HL-60 (cell line): ENCODE measurements at regions not wholly inside any gene's neighbourhood (a gene's known extent, or its start where the extent isn't known, plus 50 kb on each side); places are given as distances from the start of the nearest gene placed in this dataset.

Experiments used
- DNase-seq, 2 experiments: peaks; one replicate each; pipeline ENCODE4 v3.0.0-alpha.2; 2010 to 2020; ENCODE audit warnings: low read depth in 1 of 2, low spot score in 1 of 2
- H3K27ac ChIP-seq: fragments of 250-450 bp; sonication (Bioruptor Pico); replicated peaks from 2 replicates; pipeline ENCODE4 v1.5.1; 2020; ENCODE audit warnings: mild to moderate bottlenecking, moderate library complexity
- H3K27me3 ChIP-seq: fragments of 250-450 bp; sonication (Bioruptor Pico); 2 replicates; pipeline ENCODE4 v1.5.1; 2021; ENCODE audit warnings: mild to moderate bottlenecking, moderate library complexity; ENCODE audit not compliant: insufficient read depth, poor library complexity, severe bottlenecking
- H3K4me3 ChIP-seq: replicated peaks from 2 replicates; pipeline ENCODE4 v1.5.1; 2011; ENCODE audit warnings: mild to moderate bottlenecking, control low read depth, low read length; ENCODE audit not compliant: insufficient read depth
- CTCF ChIP-seq: IDR thresholded peaks from one replicate; pipeline ENCODE4 v1.5.1; 2011; ENCODE audit warnings: low read length, control low read depth, inconsistent platforms; ENCODE audit not compliant: insufficient read depth
- GABPA ChIP-seq: IDR thresholded peaks from 2 replicates; pipeline ENCODE4 v1.6.1; 2012; ENCODE audit warnings: low read depth
- POLR2AphosphoS5 ChIP-seq: IDR thresholded peaks from 2 replicates; pipeline ENCODE4 v1.6.1; 2012; ENCODE audit warnings: low read depth
- SPI1 ChIP-seq: IDR thresholded peaks from 2 replicates; pipeline ENCODE4 v1.6.1; 2012; ENCODE audit warnings: low read depth, mild to moderate bottlenecking, borderline replicate concordance
- TF ChIP-seq, protein P1 (sequence below): IDR thresholded peaks from 2 replicates; pipeline ENCODE4 v1.6.1; 2012; ENCODE audit warnings: low read depth; ENCODE audit not compliant: insufficient replicate concordance

GRCh38 chr2:123816928-123817327 is 208.2 kb upstream of the CNTNAP5 start:
- H3K4me3 ChIP-seq, result no peak overlapping the region
- no peak for DNase-seq
- TF ChIP-seq POLR2AphosphoS5 (no peak), GABPA (no peak), SPI1 (no peak), CTCF (no peak)
- TF ChIP-seq, protein P1, sequence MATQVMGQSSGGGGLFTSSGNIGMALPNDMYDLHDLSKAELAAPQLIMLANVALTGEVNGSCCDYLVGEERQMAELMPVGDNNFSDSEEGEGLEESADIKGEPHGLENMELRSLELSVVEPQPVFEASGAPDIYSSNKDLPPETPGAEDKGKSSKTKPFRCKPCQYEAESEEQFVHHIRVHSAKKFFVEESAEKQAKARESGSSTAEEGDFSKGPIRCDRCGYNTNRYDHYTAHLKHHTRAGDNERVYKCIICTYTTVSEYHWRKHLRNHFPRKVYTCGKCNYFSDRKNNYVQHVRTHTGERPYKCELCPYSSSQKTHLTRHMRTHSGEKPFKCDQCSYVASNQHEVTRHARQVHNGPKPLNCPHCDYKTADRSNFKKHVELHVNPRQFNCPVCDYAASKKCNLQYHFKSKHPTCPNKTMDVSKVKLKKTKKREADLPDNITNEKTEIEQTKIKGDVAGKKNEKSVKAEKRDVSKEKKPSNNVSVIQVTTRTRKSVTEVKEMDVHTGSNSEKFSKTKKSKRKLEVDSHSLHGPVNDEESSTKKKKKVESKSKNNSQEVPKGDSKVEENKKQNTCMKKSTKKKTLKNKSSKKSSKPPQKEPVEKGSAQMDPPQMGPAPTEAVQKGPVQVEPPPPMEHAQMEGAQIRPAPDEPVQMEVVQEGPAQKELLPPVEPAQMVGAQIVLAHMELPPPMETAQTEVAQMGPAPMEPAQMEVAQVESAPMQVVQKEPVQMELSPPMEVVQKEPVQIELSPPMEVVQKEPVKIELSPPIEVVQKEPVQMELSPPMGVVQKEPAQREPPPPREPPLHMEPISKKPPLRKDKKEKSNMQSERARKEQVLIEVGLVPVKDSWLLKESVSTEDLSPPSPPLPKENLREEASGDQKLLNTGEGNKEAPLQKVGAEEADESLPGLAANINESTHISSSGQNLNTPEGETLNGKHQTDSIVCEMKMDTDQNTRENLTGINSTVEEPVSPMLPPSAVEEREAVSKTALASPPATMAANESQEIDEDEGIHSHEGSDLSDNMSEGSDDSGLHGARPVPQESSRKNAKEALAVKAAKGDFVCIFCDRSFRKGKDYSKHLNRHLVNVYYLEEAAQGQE, result no peak
- H3K27me3 ChIP-seq, result no peaks in the 10 kb centered on the region
- H3K27ac ChIP-seq, result no peak overlapping the region

GRCh38 chr2:123826729-123827271 is 198.3 kb upstream of the CNTNAP5 start:
- Histone ChIP-seq H3K27me3 (no peaks in the 10 kb centered on the region), H3K27ac (no peak overlapping the region), H3K4me3 (no peak overlapping the region)
- TF ChIP-seq POLR2AphosphoS5 (no peak), CTCF (no peak), SPI1 (no peak), GABPA (no peak)
- TF ChIP-seq, protein P1, result no peak
- DNase-seq, result no peak

- no peak overlapping the region for H3K27ac ChIP-seq
- no peaks in the 10 kb centered on the region for H3K27me3 ChIP-seq
- DNase-seq, result no peak
- no peak overlapping the region for H3K4me3 ChIP-seq
- TF ChIP-seq POLR2AphosphoS5, result no peak
Observed at GRCh38 chr2:123839326-123839725, 185.8 kb upstream of the CNTNAP5 start.

DNA sequence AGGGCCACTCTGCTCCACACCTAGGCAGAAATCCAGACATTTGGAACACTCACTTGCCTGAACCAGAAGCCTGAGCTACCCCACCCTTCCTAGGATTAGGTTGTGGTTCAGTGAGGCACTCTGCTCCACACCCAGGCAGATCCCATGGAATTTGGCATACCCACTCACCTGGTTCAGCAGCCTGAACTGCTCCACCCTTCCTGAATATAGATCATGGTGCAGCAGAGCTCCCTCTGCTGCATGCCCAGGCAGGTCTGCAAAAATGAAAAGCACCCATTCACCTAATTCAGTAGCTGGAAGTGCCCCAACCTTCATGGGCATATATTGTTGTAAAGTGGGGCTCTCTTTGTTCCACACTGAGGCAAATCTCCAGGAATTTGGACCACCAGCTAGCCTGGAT is 185.1 kb upstream of the CNTNAP5 start:
- TF ChIP-seq POLR2AphosphoS5 (no peak), GABPA (no peak), SPI1 (no peak), CTCF (no peak)
- TF ChIP-seq, protein P1, result no peak
- H3K27me3 ChIP-seq, result no peaks in the 10 kb centered on the region
- H3K27ac ChIP-seq, result no peak overlapping the region
- no peak for DNase-seq
- H3K4me3 ChIP-seq, result no peak overlapping the region
